ENCODE measurements at regions not wholly inside any gene's neighbourhood (a gene's known extent, or its start where the extent isn't known, plus 50 kb on each side); places are given as distances from the start of the nearest gene placed in this dataset.

DNA sequence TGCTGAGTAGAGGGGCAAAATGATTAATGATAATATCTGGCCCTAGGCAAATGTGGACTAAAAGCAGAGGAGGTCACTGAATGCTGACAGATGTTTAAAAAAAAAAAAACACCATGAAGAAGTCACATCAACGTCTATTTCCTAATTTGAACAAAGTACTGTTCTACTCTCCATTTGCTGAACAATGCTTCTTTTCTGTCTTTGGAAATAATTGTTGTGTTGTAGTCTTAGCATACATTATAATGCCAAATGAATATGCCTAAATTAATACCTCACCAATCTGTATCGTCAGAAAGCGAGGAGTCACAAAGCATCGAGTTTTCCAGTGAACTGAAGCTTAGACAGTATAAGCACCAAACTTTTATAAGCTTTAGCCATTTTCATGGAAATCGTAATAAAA is 140.9 kb upstream of the JADE1 start:
- Histone ChIP-seq H3K27ac (no peak overlapping the region), H3K4me3 (no peak overlapping the region), H3K4me1 (no peaks in the 10 kb centered on the region), H3K36me3 (no peaks in the 10 kb centered on the region), H3K27me3 (no peaks in the 10 kb centered on the region), H3K9me3 (no peaks in the 10 kb centered on the region)
- DNase-seq (no peak), ATAC-seq (no peak)
- intact Hi-C loops (cut with DNase I) = no loop called here
- TF ChIP-seq POLR2A (IDR thresholded peaks at IDR 0.05) = no peak
- TF ChIP-seq, protein P1, sequence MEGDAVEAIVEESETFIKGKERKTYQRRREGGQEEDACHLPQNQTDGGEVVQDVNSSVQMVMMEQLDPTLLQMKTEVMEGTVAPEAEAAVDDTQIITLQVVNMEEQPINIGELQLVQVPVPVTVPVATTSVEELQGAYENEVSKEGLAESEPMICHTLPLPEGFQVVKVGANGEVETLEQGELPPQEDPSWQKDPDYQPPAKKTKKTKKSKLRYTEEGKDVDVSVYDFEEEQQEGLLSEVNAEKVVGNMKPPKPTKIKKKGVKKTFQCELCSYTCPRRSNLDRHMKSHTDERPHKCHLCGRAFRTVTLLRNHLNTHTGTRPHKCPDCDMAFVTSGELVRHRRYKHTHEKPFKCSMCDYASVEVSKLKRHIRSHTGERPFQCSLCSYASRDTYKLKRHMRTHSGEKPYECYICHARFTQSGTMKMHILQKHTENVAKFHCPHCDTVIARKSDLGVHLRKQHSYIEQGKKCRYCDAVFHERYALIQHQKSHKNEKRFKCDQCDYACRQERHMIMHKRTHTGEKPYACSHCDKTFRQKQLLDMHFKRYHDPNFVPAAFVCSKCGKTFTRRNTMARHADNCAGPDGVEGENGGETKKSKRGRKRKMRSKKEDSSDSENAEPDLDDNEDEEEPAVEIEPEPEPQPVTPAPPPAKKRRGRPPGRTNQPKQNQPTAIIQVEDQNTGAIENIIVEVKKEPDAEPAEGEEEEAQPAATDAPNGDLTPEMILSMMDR (IDR thresholded peaks at IDR 0.05) = no peak
- WGBS, 4 donors = 84 to 88% (median 85%) methylated on average over 5 of the region's 5 CpGs

DNA sequence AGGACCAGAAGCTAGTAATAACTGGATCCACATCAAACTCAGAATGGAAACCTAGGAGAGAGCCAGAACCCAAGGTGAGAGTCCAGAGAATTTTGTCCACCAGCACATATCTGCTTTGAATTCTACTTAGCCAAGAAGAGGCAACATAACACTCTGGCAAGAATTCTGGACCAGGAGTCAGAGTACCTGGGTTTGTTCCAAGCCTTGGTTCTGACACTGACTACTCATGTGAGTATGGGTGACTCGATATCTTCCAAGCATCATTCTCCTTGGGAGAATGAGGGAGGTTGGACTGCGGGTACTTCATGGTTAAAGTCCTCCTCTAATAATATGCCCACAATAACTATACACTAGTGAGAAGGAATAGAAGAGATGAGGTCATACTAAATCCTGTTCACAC is 144.0 kb upstream of the JADE1 start:
- ATAC-seq = no peak
- intact Hi-C loops (cut with DNase I) = no loop called here

DNA sequence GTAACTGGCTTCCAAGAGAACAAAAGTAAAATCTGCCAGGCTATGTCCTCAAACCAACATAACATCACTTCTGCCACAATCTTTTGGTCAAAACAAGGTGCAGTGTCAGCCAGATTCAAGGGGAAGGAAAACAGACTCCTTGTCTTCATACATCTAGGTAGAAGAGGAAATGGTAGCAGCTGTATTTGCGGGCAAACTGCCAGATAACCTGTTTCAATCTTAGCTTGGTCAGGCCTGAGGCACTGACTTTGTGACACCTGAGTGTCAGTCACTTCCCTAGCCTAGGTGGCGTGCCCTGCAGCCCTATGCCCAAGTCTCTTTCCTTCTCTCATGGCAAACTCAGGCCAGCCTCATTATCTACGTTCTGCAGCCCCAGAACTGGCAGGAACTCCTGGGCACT is 146.2 kb upstream of the JADE1 start:
- H3K27me3 ChIP-seq = no peaks in the 10 kb centered on the region
- no peak for TF ChIP-seq POLR2A (IDR thresholded peaks at IDR 0.05)
- TF ChIP-seq, protein P1 (IDR thresholded peaks at IDR 0.05) = no peak
- intact Hi-C loops (cut with DNase I) = no loop called here

More for the DNA sequence above, 144.0 kb upstream of the JADE1 start:
- 81 to 100% (median 98%) methylated on average over 2 of the region's 2 CpGs for WGBS, 4 donors
- Histone ChIP-seq H3K27ac (no peak overlapping the region), H3K4me1 (peaks cover 0 to 12% (median 2%) of the 10 kb centered on the region in 12 donors), H3K27me3 (no peaks in the 10 kb centered on the region), H3K4me3 (no peak overlapping the region), H3K36me3 (no peaks in the 10 kb centered on the region), H3K9me3 (no peaks in the 10 kb centered on the region)
- DNase-seq = no peak
- TF ChIP-seq POLR2A (IDR thresholded peaks at IDR 0.05) = no peak
- TF ChIP-seq, protein P1 (IDR thresholded peaks at IDR 0.05) = no peak

DNA sequence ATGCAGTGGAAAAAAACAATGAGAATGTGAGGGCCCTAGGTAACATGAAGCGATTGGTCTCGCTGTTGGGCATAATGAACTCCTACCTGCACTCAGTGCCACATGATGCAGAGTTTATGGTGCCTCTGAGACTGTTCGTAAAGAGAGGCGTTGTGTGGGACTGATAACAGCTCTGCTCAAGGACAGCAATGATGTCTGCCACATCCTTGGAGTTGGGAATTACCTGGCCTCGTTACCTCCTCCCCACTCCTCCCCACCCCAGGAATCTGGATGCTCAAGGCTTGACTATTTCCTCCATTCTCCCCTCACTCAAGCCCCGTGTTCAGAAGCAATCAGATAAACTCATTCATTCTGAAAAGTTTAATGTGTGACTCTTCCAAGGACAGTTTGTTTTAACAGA is 148.0 kb upstream of the JADE1 start:
- intact Hi-C loops (cut with DNase I) = no loop called here
- ATAC-seq (no peak), DNase-seq (no peak)
- no peaks in the 10 kb centered on the region for H3K27me3 ChIP-seq
- H3K36me3 ChIP-seq = no peaks in the 10 kb centered on the region
- WGBS, 4 donors = 80 to 90% (median 84%) methylated on average over 6 of the region's 6 CpGs
- no peak overlapping the region for H3K4me3 ChIP-seq
- H3K27ac ChIP-seq = peak overlapping the region in 9 of 12 donors; percentile 2 to 87 (median 54)
- no peaks in the 10 kb centered on the region for H3K9me3 ChIP-seq
- H3K4me1 ChIP-seq = peaks cover 0 to 38% (median 9%) of the 10 kb centered on the region in 12 donors
- TF ChIP-seq, protein P1 (IDR thresholded peaks at IDR 0.05) = no peak
- TF ChIP-seq POLR2A (IDR thresholded peaks at IDR 0.05) = no peak

More for the DNA sequence above, 146.2 kb upstream of the JADE1 start:
- no peaks in the 10 kb centered on the region for H3K9me3 ChIP-seq
- ATAC-seq (no peak), DNase-seq (no peak)
- H3K27ac ChIP-seq = no peak overlapping the region
- no peak overlapping the region for H3K4me3 ChIP-seq
- H3K36me3 ChIP-seq = no peaks in the 10 kb centered on the region
- H3K4me1 ChIP-seq = peaks cover 0 to 29% (median 6%) of the 10 kb centered on the region in 12 donors
- whole genome bisulfite sequencing, 4 donors = 75 to 87% (median 82%) methylated on average over 3 of the region's 3 CpGs

Measured in heart left ventricle (tissue), 16 donors.